Inferior parietal cortex (tissue), 1 donor: ENCODE measurements at regions not wholly inside any gene's neighbourhood (a gene's known extent, or its start where the extent isn't known, plus 50 kb on each side); places are given as distances from the start of the nearest gene placed in this dataset.

Experiments
- DNase-seq: peaks from one replicate; pipeline ENCODE4 v3.0.0-alpha.2; 2016; ENCODE audit errors: extremely low spot score

GRCh38 chr5:92419261-92419660 is 1036.1 kb upstream of the ARRDC3 start:
- no peak for DNase-seq

DNA sequence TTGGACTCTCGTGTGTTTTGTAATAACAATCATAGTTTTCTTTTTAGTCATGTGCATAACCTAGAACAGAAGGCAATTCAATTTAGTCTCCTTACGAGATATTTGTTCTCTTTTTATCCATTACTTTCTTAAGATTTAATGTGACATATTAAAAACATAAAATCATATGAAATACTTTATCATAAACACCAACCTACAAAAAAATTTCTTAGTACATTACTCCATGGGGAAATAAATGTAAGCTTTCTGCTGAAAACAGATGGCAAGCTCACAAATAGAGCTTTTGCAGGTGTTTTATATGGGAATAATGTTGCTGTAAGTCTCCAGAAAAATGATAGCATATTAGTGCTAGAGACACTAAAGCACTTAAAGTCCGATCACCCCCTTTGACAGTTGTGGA is 1035.2 kb upstream of the ARRDC3 start:
- DNase-seq: no peak

DNA sequence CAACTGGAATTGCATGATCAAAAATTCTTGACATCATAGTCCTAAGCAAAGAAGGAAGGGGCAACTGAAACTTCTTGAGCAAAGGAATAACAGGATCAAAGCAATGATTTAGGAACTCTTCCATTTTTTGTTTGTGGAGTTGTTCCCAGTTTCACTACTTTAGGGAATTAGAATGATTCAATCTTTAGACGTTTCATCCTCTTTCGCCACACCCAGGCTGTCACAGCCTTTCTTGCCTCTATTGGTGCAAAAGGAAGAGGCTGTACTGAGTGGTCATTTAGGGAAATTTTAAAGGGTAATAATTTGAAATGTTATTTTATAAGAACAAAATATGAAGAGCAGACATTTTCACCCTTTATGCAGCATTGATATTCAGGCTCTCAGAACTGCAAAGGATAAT is 1026.0 kb upstream of the ARRDC3 start:
- DNase-seq: no peak

GRCh38 chr5:92402956-92403702 is 1020.0 kb upstream of the ARRDC3 start:
- DNase-seq: no peak

- no peak for DNase-seq
Measured at GRCh38 chr5:92402045-92402444, 1018.9 kb upstream of the ARRDC3 start.

GRCh38 chr5:92401492-92401891 is 1018.4 kb upstream of the ARRDC3 start:
- DNase-seq: no peak

GRCh38 chr5:92394936-92395335 is 1011.8 kb upstream of the ARRDC3 start:
- DNase-seq: no peak

DNA sequence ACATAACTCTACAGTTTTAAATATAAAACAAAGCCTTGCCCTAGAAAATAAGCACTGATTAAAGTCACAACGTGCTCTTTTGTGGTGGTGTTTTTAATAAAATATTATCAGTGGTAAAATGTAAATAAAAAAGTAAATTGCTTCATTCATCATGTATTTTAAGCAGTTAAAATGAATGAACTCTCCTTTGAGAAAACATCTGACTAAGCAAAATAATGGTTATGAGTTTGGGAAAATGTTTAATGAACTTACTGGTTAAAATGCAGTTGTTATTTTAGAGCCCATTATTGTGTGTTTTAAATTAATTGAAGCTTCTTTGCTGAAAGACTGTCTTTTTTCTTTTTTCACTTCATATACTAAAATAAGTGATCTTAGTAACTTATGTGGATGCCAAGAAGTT is 1007.5 kb upstream of the ARRDC3 start:
- no peak for DNase-seq

DNA sequence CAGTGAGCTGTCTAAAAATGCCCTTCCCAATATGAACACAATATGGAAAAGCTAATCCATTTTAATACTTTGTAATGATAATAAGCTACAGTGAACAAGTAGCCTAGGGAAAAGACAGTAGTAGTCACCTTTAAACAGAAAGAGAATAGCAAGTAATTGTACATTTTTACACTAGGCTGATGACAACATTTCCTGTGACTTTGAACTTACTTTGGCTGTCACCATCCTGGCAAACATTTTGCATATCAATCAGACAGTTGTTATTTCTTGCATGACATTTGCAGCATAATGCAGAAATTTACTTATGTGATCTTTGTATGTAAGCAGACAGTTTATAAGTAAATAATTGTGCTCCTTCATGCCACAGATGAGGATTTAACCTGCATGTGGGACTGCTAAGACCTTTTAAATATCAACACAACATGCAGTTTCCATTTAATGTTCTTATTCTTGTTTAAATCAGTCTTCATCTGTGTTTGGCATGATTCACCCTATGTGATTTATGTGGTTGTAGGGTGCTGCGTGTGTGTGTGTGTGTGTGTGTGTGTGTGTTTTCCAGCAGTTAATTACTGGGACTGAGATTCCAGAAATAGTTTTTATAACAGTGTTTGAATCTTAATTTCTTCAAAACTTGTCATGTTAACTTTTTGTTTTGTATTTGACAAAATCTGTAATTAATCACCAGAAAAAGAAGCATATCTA is 997.1 kb upstream of the ARRDC3 start:
- DNase-seq: no peak

DNA sequence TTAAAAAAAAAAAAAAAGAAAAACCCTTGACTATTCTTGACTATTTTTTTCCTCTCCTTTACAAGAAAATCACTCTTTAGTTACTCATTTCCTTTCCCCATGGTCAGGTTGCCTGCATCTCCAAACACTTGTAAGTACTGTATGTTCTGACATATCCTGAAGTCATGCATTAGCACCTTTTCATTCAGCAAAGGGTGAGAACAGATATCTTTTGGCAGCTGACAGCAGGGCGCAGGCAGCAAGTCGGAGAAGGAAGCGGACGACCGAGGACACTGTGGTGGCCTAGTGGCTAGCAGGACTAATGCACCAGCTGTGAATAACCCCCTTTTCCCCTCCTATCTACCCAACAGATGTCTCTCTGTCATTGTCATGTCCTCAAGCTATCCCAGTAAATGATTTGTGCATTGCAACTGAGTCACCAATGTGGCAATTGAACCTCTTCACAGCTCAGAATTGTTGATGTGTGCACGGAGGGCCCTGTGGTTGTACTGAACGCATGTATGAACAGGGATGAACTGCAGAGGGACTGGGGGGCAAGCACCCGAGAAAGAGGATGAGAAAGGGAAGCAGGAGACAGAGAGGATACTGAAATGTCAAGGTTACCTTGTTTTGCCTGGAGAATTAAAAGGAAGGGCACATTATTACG is 996.0 kb upstream of the ARRDC3 start:
- no peak for DNase-seq

DNA sequence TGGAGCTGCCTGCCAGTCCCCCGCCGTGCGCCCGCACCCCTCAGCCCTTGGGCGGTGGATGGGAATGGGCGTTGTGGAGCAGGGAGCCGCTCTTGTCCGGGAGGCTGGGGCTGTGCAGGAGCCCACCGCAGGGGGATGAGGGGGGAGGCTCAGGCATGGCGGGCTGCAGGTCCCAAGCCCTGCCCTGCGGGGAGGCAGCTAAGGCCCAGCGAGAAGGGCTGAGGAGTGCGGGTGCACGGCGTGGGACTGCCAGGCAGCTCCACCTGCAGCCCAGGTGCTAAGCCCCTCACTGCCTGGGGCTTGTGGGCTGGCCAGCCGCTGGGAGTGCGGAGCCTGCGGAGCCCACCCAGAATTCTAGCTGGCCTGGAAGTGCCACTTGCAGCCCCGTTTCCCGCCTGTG is 991.7 kb upstream of the ARRDC3 start:
- no peak for DNase-seq

- DNase-seq: no peak
Measured at GRCh38 chr5:92372766-92373165, 989.6 kb upstream of the ARRDC3 start.

DNA sequence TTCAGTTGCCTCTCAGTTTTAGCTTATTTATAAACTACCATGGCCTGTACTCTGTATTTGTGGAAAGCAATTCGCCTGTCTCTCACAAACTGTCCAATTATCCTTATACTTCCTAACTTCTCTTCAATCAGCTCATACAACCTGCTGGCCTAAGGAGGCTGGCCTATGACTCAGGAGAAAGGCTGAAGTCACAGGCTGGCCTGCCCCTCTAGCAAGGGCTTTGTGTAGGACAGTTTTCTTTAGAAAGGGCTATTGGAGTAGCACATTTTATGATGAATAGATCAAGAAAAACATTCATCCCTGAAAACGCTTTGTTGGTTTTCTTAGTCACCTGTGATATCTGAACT is 988.7 kb upstream of the ARRDC3 start:
- DNase-seq: no peak

DNA sequence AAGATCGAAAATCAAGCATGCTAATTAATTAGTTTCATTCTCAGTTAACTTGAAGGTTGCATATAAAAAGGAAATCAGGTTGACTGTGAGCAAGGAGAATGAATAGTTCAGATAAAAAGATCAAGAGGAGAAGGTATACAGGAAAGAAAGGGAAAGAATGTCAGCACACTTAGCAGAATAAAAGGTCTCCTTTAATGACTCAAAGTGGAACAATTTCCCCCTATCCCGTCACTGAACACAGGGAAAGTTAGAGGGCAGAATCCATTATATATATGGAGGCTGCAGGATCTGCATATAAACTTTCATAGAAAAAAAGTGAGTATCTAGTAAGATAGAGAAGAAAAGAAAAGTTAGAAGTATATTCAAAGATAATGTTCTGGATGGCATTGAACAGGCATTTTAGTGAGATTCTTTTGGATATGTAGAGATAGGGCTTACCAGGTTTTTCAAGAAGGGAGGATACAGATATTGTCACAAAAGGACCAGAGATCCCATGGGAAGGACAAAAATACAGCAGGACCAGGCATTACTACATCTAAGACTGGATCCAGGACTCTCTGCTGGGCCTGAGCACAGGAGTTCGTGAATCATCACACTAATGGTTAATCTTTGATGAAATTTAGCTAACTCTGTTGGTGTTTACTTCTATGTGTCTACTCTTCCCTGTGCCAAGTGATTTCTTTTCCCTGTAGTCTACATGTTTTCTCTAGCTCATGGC is 988.2 kb upstream of the ARRDC3 start:
- DNase-seq: no peak

- no peak for DNase-seq
Measured at GRCh38 chr5:92370032-92370431, 986.9 kb upstream of the ARRDC3 start.

- no peak for DNase-seq
Measured at GRCh38 chr5:92369587-92369986, 986.5 kb upstream of the ARRDC3 start.

GRCh38 chr5:92364986-92365550 is 982.0 kb upstream of the ARRDC3 start:
- peak; percentile 58 for DNase-seq

DNA sequence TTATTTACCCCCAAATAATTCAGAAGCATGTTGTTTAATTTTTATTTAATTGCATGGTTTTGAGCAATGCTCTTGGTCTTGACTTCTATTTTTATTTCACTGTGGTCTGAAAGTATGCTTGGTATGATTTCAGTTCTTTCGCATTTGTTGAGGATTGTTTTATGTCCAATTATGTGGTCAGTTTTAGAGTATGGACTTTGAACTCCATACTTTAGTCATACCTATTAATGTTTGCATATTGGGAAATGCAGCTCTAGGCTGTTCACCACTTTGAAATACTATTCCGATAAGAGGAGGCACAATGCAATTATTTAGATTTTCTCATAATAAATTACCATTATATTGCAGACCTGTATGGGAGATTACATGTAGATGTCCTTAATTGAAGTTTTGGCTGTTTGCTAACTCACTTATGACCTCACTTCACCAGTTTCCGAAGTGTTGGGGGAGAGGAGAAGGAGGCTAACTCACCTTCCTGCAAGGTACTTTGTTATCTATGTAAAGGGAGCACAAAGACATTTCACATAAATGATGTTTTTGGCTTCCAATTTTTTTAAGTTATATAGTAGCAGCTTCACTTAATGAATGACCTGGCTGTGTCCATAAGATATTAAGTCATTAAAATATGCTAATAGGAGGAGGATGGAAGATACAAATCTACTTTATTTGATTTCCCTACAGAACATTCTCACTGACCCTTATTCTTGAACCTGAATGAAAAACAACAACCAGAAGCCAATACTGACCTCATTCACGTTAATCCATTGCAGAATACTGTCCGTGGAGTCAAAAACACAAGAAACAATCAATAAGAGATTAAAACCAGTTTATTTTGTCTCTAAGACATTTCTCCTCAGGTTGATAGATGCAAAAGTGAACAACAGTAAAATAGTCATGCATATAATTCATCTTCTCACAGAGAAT is 970.3 kb upstream of the ARRDC3 start:
- DNase-seq: no peak

GRCh38 chr5:92337772-92338234 is 954.7 kb upstream of the ARRDC3 start:
- no peak for DNase-seq

DNA sequence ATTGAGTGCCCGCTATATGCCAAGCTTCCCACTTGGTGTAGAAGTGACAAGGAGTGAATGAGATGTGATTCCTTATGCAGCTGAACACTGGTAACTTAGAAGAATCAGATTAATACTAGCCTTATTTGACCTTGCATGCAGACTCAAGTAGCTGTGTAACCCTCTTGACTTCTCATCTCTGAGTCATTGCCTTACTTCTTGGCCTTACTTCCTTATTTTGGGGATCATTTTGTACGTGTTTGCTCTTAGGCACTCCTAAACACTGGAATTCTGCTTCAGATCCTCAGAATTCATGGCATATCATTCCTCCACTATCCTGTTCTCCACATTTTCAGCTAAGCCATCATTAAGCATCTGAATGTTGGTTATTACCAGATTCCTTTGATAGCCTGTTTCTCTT is 948.9 kb upstream of the ARRDC3 start:
- no peak for DNase-seq

DNA sequence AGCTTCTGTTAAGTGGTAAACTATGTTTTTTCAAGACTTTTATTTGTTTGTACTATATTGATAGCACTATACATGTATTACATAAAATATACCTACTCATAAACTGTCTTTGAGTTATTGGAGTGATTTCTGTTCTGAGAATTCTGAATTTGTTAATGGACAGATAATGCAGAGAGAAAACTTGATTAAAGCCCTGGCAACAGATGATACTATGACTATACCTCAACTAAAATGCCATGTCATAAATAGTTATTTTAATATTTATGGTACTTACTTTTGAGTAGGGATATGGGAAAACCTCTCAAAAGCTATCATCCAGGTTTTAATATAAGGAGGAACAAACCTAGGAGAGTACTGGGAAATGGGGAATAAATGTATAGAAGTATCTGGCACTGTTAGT is 947.2 kb upstream of the ARRDC3 start:
- no peak for DNase-seq
